Endothelial cell of umbilical vein (primary cell): ENCODE measurements at regions not wholly inside any gene's neighbourhood (a gene's known extent, or its start where the extent isn't known, plus 50 kb on each side); places are given as distances from the start of the nearest gene placed in this dataset.

Source experiments
- EZH2 ChIP-seq: IDR thresholded peaks from 2 replicates; pipeline ENCODE4 v1.6.1; 2012; ENCODE audit warnings: borderline replicate concordance, low read depth, mild to moderate bottlenecking, moderate library complexity, low read length, inconsistent platforms; ENCODE audit not compliant: severe bottlenecking
- GATA2 ChIP-seq: IDR thresholded peaks from 2 replicates; pipeline ENCODE4 v1.7.0; 2011; ENCODE audit warnings: low read depth, mild to moderate bottlenecking, moderate library complexity, mixed read lengths, low read length; ENCODE audit not compliant: insufficient read length, insufficient read depth
- MAX ChIP-seq: IDR thresholded peaks from 2 replicates; pipeline ENCODE4 v1.6.1; 2011; ENCODE audit not compliant: insufficient read depth, insufficient read length
- POLR2A ChIP-seq: IDR thresholded peaks from 2 replicates; pipeline ENCODE4 v1.6.1; 2012; ENCODE audit warnings: low read depth, mild to moderate bottlenecking, control low read depth, low read length
- TF ChIP-seq, protein P1 (sequence below), 2 donors: IDR thresholded peaks; 1 replicate in 1 of 2; 2 replicates in 1 of 2; pipeline ENCODE4 v1.5.1; 2011; ENCODE audit warnings: low read length in 2 of 2, mild to moderate bottlenecking in 2 of 2, moderate library complexity in 2 of 2, control low read depth in 1 of 2, inconsistent platforms in 1 of 2, low read depth in 1 of 2; ENCODE audit not compliant: insufficient read depth in 1 of 2; ENCODE audit errors: extremely low read depth in 1 of 2

DNA sequence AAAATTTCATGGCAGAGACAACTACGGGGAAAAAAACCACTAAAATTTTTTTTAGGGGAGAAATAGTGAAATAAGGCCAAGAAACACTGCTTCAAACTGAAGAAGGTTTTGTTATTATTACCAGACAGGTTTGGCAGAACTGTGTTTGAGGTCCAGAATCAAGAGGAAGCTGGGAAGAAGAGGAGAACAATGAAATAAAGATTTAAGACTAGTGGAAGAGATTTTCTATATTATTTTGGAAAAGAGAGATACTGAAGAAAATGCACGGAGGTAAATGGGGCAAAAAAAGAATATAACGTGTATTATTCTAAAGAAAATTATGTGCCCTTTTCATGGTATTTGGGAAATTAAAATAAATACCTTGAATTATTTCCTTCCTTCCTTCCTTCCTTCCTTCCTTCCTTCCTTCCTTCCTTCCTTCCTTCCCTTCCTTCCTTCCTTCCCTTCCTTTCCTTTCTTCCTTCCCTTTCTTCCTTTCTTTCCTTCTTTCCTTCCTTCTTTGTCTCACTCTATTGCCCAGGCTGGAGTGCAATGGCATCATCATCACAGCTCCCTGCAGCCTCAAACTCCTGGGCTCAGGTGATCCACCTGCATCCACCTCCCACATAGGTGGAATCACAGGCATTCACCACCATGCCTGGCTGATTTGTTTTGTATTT, 124.3 kb downstream of the GJA1 start:
- TF ChIP-seq, protein P1, sequence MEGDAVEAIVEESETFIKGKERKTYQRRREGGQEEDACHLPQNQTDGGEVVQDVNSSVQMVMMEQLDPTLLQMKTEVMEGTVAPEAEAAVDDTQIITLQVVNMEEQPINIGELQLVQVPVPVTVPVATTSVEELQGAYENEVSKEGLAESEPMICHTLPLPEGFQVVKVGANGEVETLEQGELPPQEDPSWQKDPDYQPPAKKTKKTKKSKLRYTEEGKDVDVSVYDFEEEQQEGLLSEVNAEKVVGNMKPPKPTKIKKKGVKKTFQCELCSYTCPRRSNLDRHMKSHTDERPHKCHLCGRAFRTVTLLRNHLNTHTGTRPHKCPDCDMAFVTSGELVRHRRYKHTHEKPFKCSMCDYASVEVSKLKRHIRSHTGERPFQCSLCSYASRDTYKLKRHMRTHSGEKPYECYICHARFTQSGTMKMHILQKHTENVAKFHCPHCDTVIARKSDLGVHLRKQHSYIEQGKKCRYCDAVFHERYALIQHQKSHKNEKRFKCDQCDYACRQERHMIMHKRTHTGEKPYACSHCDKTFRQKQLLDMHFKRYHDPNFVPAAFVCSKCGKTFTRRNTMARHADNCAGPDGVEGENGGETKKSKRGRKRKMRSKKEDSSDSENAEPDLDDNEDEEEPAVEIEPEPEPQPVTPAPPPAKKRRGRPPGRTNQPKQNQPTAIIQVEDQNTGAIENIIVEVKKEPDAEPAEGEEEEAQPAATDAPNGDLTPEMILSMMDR (IDR thresholded peaks at IDR 0.05; ENCODE audit: extremely low read depth in 1 of 2, insufficient read depth in 1 of 2, low read depth in 1 of 2, low read length in 2 of 2) = no peak
- no peak for TF ChIP-seq EZH2
- TF ChIP-seq GATA2 = no peak
- TF ChIP-seq MAX = no peak
- TF ChIP-seq POLR2A = no peak
